ENCODE measurements at regions not wholly inside any gene's neighbourhood (a gene's known extent, or its start where the extent isn't known, plus 50 kb on each side); places are given as distances from the start of the nearest gene placed in this dataset.

DNA sequence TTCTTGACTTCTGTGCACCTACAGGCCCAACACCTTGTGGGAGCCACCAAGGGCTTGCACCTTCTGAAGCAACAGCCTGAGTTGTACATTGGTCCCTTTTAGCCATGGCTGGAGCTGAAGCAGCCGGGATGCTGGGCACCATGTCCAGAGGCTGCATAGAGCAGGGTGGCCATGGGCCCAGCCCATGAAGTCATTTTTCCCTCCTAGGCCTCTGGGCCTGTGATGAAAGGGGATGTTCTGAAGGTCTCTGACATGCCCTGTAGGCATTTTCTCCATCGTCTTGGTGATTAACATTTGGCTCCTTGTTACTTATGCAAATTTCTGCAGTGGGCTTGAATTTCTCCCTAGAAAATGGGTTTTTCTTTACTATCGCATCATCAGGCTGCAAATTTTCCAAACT lies 83.1 kb upstream of the ACVR1 start:
- TF ChIP-seq EZH2 (IDR thresholded peaks at IDR 0.05; ENCODE audit: low read length, unreplicated experiment) = no peak
- TF ChIP-seq CTCF (conservative IDR thresholded peaks at IDR 0.05; ENCODE audit: low read depth, low read length) = no peak
- no peak for TF ChIP-seq EZH2phosphoT487 (IDR thresholded peaks at IDR 0.05; ENCODE audit: borderline replicate concordance, low read length)

All from PC-3 (cell line).